GM21529 (cell line): ENCODE measurements at regions not wholly inside any gene's neighbourhood (a gene's known extent, or its start where the extent isn't known, plus 50 kb on each side); places are given as distances from the start of the nearest gene placed in this dataset.
A peak's percentile ranks its signal among the peaks of the same experiment; 100 is the strongest.
"Not testable (repeated sequence)": the region's sequence is repeated elsewhere in the genome, so short reads cannot be mapped to it uniquely, and the experiment has no call there.

ENCODE experiments used
- ATAC-seq: cut with Tn5 transposase; IDR thresholded peaks from one replicate; pipeline ENCODE4 v1.9.1; 2021; ENCODE audit not compliant: unreplicated experiment

GRCh38 chr3:104066658-104067057 lies 1300.1 kb upstream of the ALCAM start:
- no peak for ATAC-seq

- no peak for ATAC-seq
Observed at GRCh38 chr3:104069114-104069513, 1297.6 kb upstream of the ALCAM start.

- no peak for ATAC-seq
Observed at GRCh38 chr3:104070906-104071305, 1295.8 kb upstream of the ALCAM start.

- no peak for ATAC-seq
Observed at GRCh38 chr3:104080088-104080626, 1286.6 kb upstream of the ALCAM start.

GRCh38 chr3:104088738-104089137 lies 1278.0 kb upstream of the ALCAM start:
- ATAC-seq: no peak

- ATAC-seq: not testable (repeated sequence)
Observed at GRCh38 chr3:104089987-104090386, 1276.7 kb upstream of the ALCAM start.

GRCh38 chr3:104101736-104102135 lies 1265.0 kb upstream of the ALCAM start:
- no peak for ATAC-seq

GRCh38 chr3:104102386-104102785 lies 1264.3 kb upstream of the ALCAM start:
- ATAC-seq: peak; percentile 98

GRCh38 chr3:104106276-104106675 lies 1260.4 kb upstream of the ALCAM start:
- no peak for ATAC-seq

- no peak for ATAC-seq
Observed at GRCh38 chr3:104108522-104108921, 1258.2 kb upstream of the ALCAM start.

GRCh38 chr3:104126463-104126862 lies 1240.2 kb upstream of the ALCAM start:
- no peak for ATAC-seq

GRCh38 chr3:104126864-104127553 lies 1239.7 kb upstream of the ALCAM start:
- no peak for ATAC-seq

GRCh38 chr3:104127830-104128229 lies 1238.9 kb upstream of the ALCAM start:
- no peak for ATAC-seq

GRCh38 chr3:104132566-104133403 lies 1233.9 kb upstream of the ALCAM start:
- no peak for ATAC-seq

- no peak for ATAC-seq
Observed at GRCh38 chr3:104133630-104134029, 1233.1 kb upstream of the ALCAM start.

- no peak for ATAC-seq
Observed at GRCh38 chr3:104137116-104137515, 1229.6 kb upstream of the ALCAM start.

GRCh38 chr3:104145164-104145563 lies 1221.5 kb upstream of the ALCAM start:
- ATAC-seq: no peak

- ATAC-seq: no peak
Observed at GRCh38 chr3:104149154-104149553, 1217.6 kb upstream of the ALCAM start.

- no peak for ATAC-seq
Observed at GRCh38 chr3:104150724-104151123, 1216.0 kb upstream of the ALCAM start.

- no peak for ATAC-seq
Observed at GRCh38 chr3:104154896-104155295, 1211.8 kb upstream of the ALCAM start.

GRCh38 chr3:104165866-104166265 lies 1200.8 kb upstream of the ALCAM start:
- no peak for ATAC-seq

- ATAC-seq: no peak
Observed at GRCh38 chr3:104168386-104168785, 1198.3 kb upstream of the ALCAM start.
